ENCODE measurements at regions not wholly inside any gene's neighbourhood (a gene's known extent, or its start where the extent isn't known, plus 50 kb on each side); places are given as distances from the start of the nearest gene placed in this dataset.
"Not testable (repeated sequence)": the region's sequence is repeated elsewhere in the genome, so short reads cannot be mapped to it uniquely, and the experiment has no call there.

DNA sequence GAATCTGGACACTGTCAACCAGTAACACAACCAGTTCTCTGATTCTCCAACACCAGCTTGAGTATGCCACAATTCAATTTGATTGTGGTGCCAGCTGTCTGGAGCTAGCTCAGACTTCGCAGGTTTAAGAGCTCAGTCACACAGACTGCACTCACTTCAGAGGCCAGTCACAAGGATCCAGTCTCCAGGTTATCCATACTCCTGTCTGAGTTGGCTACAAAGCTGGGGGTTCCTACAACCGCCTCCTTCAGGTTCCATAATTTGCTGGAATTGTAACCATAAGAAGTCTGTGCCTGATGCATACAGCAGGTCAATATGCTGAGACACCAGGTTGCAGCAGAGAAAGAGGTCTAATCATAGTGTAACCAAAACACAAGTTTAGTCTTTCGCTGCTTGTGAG, 70.5 kb upstream of the CPSF6 start:
- no peaks in the 10 kb centered on the region for H3K27me3 Mint-ChIP-seq
- no peak for ATAC-seq (replicated peaks; ENCODE audit: extremely low read depth, poor library complexity, severe bottlenecking)

DNA sequence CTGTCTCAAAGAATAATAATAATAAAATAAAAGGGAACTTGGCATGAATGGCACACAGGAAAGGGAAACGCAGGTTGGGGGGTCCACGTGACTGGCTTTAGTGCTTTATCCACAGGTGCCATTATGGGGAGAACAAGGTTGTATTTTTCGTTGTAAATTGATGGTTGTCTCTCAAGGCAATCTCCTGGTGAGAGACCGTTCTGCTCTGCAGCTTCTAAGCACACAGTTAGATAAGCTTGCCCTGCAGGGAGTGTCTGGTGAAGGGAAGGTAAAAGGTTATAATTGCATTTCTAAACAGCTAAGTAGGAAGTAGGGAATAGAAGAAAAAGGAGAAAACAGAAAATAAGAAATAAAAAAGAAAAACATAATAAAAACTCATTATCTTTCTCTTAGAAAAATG, 69.1 kb upstream of the CPSF6 start:
- ATAC-seq (replicated peaks; ENCODE audit: extremely low read depth, poor library complexity, severe bottlenecking) (no peak), DNase-seq (ENCODE audit: low spot score in 2 of 2) (no peak)
- Mint-ChIP-seq H3K4me1 (peaks cover 5% of the 10 kb centered on the region), H3K36me3 (ENCODE audit: insufficient read depth) (no peaks in the 10 kb centered on the region), H3K27ac (ENCODE audit: low read depth) (no peak overlapping the region), H3K9me3 (no peaks in the 10 kb centered on the region), H3K27me3 (no peaks in the 10 kb centered on the region), H3K4me3 (no peak overlapping the region)

More for the DNA sequence above, 70.5 kb upstream of the CPSF6 start:
- Mint-ChIP-seq H3K27ac (ENCODE audit: low read depth) (no peak overlapping the region), H3K9me3 (no peaks in the 10 kb centered on the region), H3K4me3 (no peak overlapping the region), H3K4me1 (peaks cover 5% of the 10 kb centered on the region), H3K36me3 (ENCODE audit: insufficient read depth) (no peaks in the 10 kb centered on the region)
- DNase-seq (ENCODE audit: low spot score in 2 of 2) = no peak

DNA sequence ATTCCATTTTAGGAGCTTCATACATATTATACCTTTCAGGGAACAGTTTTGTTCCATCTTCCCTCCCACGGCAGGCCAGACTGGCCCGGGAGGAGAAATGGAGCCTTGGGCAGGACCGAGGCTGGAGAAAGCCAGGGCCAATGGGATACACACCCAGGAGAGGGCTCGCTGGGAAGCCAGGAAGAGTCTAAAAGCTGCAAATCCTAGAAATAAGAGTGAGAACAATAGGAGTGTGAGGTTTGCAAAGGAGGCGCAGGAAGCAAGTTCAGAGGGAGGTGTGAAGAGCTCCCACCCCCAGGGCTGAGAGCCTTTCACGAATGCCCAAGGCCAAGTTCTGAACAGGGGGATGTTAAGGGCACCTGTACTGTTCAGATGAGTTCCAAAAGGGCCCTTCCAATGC, 67.5 kb upstream of the CPSF6 start:
- Mint-ChIP-seq H3K36me3 (ENCODE audit: insufficient read depth) (no peaks in the 10 kb centered on the region), H3K27ac (ENCODE audit: low read depth) (no peak overlapping the region), H3K9me3 (no peaks in the 10 kb centered on the region), H3K4me1 (peaks cover 5% of the 10 kb centered on the region), H3K27me3 (no peaks in the 10 kb centered on the region), H3K4me3 (no peak overlapping the region)
- DNase-seq (ENCODE audit: low spot score in 2 of 2) (no peak), ATAC-seq (replicated peaks; ENCODE audit: extremely low read depth, poor library complexity, severe bottlenecking) (no peak)

DNA sequence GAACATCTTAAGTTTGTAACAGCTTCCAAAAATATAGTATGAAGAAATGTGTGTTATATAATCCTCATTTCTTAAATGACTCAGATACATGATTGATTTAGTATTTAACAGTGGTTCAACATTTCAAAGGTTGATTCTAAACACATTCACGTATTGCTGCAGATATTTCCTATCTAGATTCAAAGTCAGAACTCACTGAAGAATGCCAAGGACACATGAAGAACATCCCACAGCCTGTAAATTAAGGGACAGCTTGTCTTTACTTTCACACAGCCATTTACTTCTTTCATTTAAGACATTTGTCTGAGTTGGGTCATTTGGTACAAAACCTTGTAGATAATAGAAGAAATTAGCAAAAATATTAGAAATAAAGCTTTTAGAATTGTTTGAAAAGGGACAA, 66.9 kb upstream of the CPSF6 start:
- H3K4me3 Mint-ChIP-seq = no peak overlapping the region
- H3K9me3 Mint-ChIP-seq = no peaks in the 10 kb centered on the region
- no peak for DNase-seq (ENCODE audit: low spot score in 2 of 2)
- H3K4me1 Mint-ChIP-seq = peaks cover 5% of the 10 kb centered on the region
- no peaks in the 10 kb centered on the region for H3K36me3 Mint-ChIP-seq (ENCODE audit: insufficient read depth)
- ATAC-seq (replicated peaks; ENCODE audit: extremely low read depth, poor library complexity, severe bottlenecking) = no peak
- H3K27ac Mint-ChIP-seq (ENCODE audit: low read depth) = no peak overlapping the region
- no peaks in the 10 kb centered on the region for H3K27me3 Mint-ChIP-seq

DNA sequence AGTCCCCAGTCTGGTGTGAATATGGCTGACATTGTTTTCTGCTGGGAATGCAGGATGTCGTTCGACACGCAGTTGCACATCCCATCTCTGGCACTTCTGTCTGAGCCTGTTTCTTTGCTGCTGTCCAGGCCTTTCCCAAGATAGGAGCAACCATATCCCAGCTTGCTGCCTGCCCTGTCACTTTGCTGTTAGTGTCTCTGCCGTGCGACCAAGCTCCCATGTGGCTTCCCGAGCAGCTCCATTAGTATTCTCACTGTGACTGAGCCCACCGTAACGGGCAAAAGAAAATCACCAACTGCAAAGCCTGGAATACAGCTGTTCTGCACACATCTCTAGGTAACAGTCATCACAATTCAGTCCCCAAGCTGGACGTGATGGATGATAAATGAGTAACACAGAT, 66.0 kb upstream of the CPSF6 start:
- no peak for ATAC-seq (replicated peaks; ENCODE audit: extremely low read depth, poor library complexity, severe bottlenecking)
- H3K27me3 Mint-ChIP-seq = no peaks in the 10 kb centered on the region
- no peaks in the 10 kb centered on the region for H3K36me3 Mint-ChIP-seq (ENCODE audit: insufficient read depth)
- no peak overlapping the region for H3K4me3 Mint-ChIP-seq
- peaks cover 5% of the 10 kb centered on the region for H3K4me1 Mint-ChIP-seq
- no peaks in the 10 kb centered on the region for H3K9me3 Mint-ChIP-seq
- no peak overlapping the region for H3K27ac Mint-ChIP-seq (ENCODE audit: low read depth)
- no peak for DNase-seq (ENCODE audit: low spot score in 2 of 2)

DNA sequence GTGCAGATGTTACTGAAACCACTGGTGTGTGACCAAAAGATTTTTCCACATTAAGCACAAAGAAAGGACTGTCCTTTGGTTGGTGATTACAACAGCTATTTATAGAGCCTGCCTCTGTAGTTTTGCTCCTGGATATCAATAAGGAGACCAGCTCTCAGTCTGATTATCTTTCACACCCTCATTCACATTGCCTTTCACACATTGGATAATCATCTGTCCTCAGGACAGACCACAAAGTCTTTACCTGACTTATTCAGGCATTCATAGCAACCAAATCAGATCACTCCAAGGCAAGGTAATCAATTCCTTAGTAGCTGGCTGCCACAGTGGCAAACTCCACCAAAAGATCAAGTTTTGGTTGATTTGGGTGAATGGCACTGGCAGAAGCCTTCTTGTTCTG, 59.6 kb upstream of the CPSF6 start:
- H3K4me3 Mint-ChIP-seq = no peak overlapping the region
- DNase-seq (ENCODE audit: low spot score in 2 of 2) (no peak), ATAC-seq (replicated peaks; ENCODE audit: extremely low read depth, poor library complexity, severe bottlenecking) (no peak)
- H3K27ac Mint-ChIP-seq (ENCODE audit: low read depth) = no peak overlapping the region
- H3K27me3 Mint-ChIP-seq = no peaks in the 10 kb centered on the region
- no peaks in the 10 kb centered on the region for H3K4me1 Mint-ChIP-seq
- no peaks in the 10 kb centered on the region for H3K36me3 Mint-ChIP-seq (ENCODE audit: insufficient read depth)
- H3K9me3 Mint-ChIP-seq = no peaks in the 10 kb centered on the region

DNA sequence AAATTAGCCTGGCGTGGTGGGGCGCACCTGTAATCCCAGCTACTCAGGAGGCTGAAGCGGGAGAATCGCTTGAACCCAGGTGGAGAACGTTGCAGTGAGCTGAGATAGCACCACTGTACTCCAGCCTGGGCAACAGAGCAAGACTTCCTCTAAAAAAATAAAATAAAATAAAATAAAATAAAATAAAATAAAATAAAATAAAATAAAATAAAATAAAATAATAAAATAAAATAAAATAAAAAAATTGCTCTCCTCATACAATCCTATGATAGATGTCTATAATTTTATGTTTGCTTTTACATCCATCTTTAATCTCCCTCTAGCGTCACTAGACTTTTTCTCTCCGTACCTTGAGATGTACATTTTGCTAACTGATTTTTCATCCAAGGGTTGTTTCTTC, 51.8 kb upstream of the CPSF6 start:
- not testable (repeated sequence) for H3K4me1 Mint-ChIP-seq; H3K27me3 Mint-ChIP-seq; H3K4me3 Mint-ChIP-seq; DNase-seq (ENCODE audit: low spot score in 2 of 2); H3K36me3 Mint-ChIP-seq (ENCODE audit: insufficient read depth); ATAC-seq (replicated peaks; ENCODE audit: extremely low read depth, poor library complexity, severe bottlenecking); H3K27ac Mint-ChIP-seq (ENCODE audit: low read depth); H3K9me3 Mint-ChIP-seq

DNA sequence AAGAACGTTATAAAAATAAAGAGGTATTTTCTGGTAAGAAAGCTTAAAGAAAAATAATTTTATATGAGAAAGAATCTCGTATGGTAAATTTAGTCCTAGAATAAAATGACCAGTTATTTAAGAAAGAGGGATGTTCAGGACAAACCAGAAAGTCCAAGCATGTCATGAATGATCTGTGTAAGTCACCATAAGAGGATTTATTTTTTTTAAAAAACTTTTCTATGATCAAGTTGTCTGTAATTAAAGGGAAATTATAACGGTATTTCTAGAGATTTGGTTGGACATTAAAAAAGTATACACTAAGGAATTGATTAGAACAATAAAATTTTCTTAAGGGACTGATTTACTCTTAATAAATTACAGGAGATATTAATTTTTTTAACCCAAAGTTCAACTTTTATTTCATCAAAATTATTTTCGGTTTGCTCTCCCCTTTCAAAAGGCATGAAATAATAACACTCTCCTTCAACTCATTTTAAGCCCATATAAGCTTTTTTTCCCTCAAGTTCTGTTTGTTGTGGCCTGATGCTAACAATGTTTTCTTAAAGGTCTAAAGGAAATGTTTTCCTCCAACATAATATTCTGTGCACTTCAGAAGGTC, 49.9 kb upstream of the CPSF6 start:
- no peak for DNase-seq (ENCODE audit: low spot score in 2 of 2)
- H3K4me1 Mint-ChIP-seq = no peaks in the 10 kb centered on the region
- H3K36me3 Mint-ChIP-seq (ENCODE audit: insufficient read depth) = no peaks in the 10 kb centered on the region
- H3K9me3 Mint-ChIP-seq = peaks cover 5% of the 10 kb centered on the region
- H3K4me3 Mint-ChIP-seq = no peak overlapping the region
- ATAC-seq (replicated peaks; ENCODE audit: extremely low read depth, poor library complexity, severe bottlenecking) = no peak
- no peaks in the 10 kb centered on the region for H3K27me3 Mint-ChIP-seq
- no peak overlapping the region for H3K27ac Mint-ChIP-seq (ENCODE audit: low read depth)
